D721Med (cell line): ENCODE measurements at regions not wholly inside any gene's neighbourhood (a gene's known extent, or its start where the extent isn't known, plus 50 kb on each side); places are given as distances from the start of the nearest gene placed in this dataset.

Experiments
- DNase-seq: peaks from one replicate; pipeline ENCODE4 v3.0.0; 2011; ENCODE audit warnings: low spot score; ENCODE audit not compliant: insufficient read length
- FAIRE-seq: peaks from 2 replicates; lab custom pipeline; 2011; peaks lifted over from hg19 to GRCh38; lab: Jason Lieb, UNC
- CTCF ChIP-seq: IDR thresholded peaks from 2 replicates; pipeline ENCODE4 v1.5.1; 2012; ENCODE audit warnings: mild to moderate bottlenecking, control low read depth; ENCODE audit not compliant: insufficient read depth; ENCODE audit errors: missing control alignments

GRCh38 chr20:63090682-63091571, 84.2 kb upstream of the BHLHE23 start:
- no peak for FAIRE-seq
- no peak for TF ChIP-seq CTCF
- DNase-seq: no peak

DNA sequence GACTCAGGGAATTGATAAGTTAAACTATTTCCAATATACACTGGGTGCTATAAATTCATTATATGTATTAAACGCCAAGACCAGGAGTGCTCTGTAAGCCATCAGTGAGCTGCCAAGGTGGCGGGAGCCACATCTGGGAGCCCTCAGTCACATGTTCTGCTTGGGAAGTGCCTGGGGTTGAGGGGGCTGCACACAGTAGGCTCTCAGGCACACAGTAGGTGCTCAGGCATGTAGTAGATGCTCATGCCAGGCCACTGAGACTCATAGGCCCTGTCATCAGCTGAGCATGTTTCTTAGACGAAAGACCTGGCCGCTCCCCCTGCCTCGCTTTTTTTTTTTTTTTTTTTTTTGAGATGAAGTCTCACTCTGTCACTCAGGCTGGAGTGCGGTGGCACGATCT, 83.3 kb upstream of the BHLHE23 start:
- no peak for FAIRE-seq
- no peak for DNase-seq
- no peak for TF ChIP-seq CTCF

DNA sequence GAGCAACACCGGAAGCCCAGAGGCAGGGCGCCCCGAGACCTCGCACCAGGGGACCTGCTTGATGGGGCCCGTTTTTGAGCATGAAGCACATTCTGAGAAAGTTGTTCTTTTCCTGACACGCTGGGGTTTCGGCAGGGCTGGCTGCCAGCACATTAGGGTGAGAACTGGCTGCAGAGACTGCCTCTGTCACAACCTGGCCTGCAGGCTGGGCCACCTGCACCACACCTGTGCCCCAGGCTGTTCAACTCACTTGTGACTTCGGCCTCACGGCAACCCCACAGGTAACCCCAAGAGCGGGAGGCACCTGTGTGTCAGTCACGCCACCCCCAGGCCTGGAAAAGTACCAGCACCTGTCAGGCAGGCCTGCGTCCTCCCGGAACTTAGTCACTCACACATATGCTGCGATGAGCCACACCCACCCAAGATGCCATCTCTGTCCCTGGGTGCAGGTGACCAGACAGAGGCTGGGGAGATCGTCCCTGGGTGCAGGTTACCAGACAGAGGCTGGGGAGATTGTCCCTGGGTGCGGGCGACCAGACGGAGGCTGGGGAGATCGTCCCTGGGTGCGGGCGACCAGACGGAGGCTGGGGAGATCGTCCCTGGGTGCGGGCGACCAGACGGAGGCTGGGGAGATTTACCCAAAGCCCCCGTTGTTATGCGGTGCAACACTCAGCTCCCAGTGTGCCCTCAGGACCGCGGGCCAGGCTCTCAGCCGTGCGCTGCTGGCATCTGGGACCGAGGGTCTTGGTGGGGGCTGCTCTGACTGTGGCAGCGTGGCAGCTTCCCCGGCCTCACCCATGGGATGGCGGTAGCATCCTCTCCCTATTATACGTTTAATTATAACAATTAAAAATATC, 82.5 kb upstream of the BHLHE23 start:
- TF ChIP-seq CTCF: no peak
- DNase-seq (no peak), FAIRE-seq (no peak)

GRCh38 chr20:63087872-63088680, 81.3 kb upstream of the BHLHE23 start:
- no peak for FAIRE-seq
- DNase-seq: peak; percentile 2

GRCh38 chr20:63087236-63087871, 80.6 kb upstream of the BHLHE23 start:
- FAIRE-seq: no peak
- peak; percentile 2 for DNase-seq
- TF ChIP-seq CTCF: no peak

More at GRCh38 chr20:63087872-63088680, 81.3 kb upstream of the BHLHE23 start:
- TF ChIP-seq CTCF: no peak

GRCh38 chr20:63086421-63087235, 79.9 kb upstream of the BHLHE23 start:
- no peak for TF ChIP-seq CTCF
- peak; percentile 10 for DNase-seq
- no peak for FAIRE-seq
